ENCODE measurements at regions not wholly inside any gene's neighbourhood (a gene's known extent, or its start where the extent isn't known, plus 50 kb on each side); places are given as distances from the start of the nearest gene placed in this dataset.

- no peak for DNase-seq (ENCODE audit: low read depth)
Observed at GRCh38 chr9:3161912-3162311, 318.0 kb upstream of the PUM3 start.

DNA sequence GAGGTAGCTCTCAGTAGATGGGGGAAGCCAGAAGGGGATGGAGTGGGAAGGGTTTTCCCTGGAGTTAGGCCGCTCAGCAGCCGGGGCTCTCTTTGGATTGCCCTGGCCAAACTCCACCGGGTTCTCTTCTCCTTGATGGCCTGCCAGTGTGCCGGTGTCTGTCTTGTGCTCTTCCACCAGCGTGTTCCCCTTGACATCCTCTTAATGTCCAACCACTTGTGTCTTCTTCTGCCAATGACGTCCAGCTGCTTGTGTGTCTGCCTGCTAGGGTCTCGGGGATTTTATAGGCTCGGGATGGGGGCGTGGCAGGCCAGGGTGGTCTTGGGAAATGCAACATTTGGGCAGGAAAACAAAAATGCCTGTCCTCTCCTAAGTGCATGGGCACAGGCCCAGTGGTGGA, 313.1 kb upstream of the PUM3 start:
- DNase-seq (ENCODE audit: low read depth): no peak

- DNase-seq (ENCODE audit: low read depth): no peak
Observed at GRCh38 chr9:3151672-3152576, 308.0 kb upstream of the PUM3 start.

DNA sequence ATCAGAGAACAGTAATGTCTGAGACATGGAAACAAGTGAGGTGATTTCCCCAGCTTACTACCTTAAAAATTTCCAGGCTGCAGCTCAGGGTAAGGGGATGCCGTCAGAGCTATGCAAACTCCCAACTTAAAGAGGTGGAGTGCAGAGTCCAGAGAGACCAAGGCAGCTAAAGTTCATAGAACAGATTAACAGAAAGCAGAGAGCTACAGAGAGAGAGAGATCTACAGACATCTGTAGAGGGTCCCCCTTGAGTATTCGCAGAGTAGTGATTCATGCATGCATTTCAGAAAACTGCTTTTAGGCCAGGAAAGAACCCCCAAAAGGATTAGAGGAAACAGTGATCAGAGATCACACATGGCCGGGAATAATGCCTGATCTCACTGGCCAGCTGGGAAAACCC, 306.2 kb upstream of the PUM3 start:
- DNase-seq (ENCODE audit: low read depth): no peak

DNA sequence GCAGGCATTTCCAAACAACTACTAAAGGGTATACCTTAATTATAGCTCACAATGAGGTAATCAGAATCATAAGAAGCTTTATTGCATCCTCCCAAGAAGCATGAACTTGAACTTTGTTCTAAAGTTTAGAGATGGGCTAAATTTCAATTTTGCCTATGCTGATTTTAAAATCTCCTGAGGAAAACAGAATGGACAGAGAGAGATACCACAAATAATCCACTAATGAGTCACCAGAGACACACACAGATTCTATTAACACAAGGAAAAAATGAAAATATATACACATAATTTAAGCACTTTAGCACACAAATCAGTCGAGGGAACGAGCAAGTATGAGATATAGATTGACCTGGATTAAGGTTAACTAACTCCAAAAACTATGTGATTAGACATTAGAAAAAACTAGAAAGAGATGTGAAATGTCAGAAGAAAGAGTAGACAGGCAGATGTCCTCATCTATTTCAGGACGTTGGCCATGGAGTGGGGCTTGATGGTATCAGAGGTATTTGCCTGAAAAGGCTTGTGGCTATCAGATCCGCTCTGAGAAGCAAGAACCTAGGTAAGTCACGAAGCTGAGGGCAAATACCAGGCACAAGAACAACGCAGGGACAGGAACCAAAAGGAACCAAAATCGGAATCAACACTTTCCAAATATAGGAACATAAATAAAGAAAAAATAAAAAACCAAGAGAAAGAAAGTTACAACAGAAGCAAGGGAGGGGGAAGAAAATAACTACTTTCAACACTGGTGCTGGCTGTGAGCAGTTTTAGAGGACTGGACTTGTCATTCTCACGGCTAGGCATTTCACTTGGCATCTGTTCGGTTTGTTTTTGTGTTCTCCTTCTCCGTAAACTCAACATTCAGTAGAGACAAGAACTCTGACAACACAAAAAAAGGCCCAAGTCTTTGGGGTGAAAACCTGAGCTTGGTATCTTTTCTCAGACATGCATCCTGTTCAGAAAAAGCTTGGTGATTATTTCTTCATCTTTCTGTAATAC, 294.6 kb upstream of the PUM3 start:
- DNase-seq (ENCODE audit: low read depth): peak; percentile 2

DNA sequence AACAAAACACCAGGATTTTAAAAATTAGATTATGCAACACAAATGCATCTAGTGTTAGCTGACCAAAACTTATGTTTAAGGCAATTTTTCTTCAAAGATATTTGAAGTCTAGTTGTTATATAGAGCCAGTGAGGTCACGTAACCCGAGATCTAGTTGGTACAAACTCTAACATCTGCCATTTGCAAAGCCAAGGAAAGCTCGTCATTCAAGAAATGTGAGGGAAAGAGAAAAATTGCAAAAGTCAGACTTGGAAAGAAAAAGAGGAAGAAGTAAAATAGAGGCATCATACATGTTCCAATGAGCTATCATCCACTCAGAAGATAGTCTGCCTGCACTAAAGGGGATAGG, 293.4 kb upstream of the PUM3 start:
- no peak for DNase-seq (ENCODE audit: low read depth)

DNA sequence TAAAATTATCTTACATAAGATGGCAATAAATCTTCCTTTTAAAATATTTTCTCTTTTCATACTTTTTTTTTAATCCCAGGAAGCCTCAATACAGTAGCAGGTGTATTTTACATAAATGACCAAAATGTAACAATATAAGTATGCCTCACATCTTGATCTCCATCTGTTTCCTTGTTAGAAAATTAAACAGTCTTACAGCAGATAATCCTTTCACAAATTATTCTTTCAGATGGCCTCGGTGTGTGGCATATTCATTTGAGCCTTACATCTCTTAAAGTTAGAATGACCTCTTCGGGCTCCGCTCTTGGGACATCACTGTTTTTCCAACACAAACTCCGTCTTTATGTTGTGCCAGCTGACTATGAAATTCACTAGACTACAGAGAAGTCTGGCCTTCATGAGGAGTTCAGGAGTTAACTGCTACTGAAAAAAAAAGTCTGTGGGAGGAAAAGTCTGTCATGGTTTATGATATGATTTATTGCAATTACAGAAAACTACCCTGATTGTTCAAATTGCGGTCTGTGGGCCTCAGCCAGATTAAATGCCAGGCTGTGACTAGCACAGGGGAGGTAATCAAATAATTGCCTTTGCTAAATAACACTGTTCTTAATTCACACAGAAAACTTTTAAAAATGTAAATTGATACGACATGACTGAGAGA, 292.9 kb upstream of the PUM3 start:
- DNase-seq (ENCODE audit: low read depth): peak; percentile 39

GRCh38 chr9:3136230-3136629, 292.3 kb upstream of the PUM3 start:
- DNase-seq (ENCODE audit: low read depth): no peak

- DNase-seq (ENCODE audit: low read depth): no peak
Observed at GRCh38 chr9:3127564-3127963, 283.7 kb upstream of the PUM3 start.

DNA sequence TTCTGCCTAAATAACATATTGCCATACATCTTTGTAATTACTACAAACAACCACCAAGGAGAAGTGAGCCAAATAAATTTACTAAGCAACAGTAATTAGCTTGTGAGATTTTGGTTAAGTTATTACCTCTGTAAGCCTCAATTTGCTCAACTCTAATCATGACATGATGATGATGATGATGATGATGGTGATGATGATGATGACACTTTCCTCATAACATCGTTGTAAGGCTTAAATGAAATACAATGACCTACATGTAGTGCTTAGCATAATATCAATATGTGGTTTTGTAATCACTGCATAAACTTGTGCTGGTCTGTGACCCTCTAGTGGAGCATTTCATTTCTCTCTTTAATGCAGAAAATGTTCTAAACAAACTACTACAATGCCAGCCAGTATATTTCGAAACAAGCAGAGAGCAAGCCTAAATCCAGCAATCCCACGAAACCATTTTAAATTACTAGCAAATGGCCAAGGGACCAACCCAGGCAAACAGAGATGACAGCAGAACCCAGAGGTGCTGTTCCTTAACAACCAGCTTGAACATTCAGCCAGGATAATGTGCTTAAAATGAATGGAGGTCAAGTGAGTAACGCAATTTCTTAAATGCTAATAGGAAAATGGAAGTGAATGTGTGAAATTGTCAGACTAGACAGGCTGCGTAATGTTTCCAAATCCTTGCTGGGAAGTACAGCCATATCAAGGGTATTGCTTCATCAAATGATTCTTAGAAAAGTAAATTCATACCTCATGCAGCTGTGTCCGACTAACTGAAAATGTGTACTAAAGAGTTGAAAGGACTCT, 281.9 kb upstream of the PUM3 start:
- peak; percentile 16 for DNase-seq (ENCODE audit: low read depth)

- DNase-seq (ENCODE audit: low read depth): no peak
Observed at GRCh38 chr9:3124001-3124400, 280.1 kb upstream of the PUM3 start.

DNA sequence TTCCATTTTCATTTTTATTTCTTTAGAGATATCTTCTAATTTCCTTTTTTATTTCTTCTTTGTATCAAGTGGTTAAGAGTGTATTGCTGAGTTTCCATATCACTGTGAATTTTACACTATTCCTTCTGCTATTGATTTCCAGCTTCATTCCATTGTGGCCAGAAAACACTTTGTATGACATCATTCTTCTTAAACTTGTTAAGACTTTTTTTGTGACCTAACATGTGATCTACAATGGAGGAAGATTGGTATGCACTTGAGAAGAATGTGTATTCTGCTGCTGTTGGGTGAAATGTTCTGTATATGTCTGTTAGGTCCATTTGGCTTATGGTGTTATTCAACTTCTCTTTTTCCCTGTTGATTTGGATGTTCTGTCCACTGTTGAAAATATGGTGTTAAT, 274.2 kb upstream of the PUM3 start:
- DNase-seq (ENCODE audit: low read depth): no peak

GRCh38 chr9:3099646-3100045, 255.8 kb upstream of the PUM3 start:
- DNase-seq (ENCODE audit: low read depth): no peak

GRCh38 chr9:3088219-3088618, 244.3 kb upstream of the PUM3 start:
- DNase-seq (ENCODE audit: low read depth): no peak

DNA sequence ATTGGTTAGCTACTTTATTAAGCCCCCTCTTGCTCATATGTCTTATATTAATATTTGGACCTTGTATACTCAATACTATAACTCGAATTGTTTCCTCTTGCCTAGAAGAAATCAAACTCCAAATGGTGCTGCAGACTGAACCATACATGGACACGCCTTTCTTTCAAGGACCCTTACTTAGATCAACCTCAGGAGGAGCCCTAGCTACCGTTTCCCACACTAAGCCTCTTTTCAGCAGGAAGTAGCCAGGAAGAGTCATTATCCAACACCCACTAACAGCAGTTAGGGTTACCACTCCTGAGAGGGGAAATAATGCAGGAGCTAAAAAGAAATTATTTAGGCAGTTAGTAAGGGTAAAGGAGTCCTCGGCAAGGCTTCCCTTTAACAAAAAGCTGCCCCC, 243.8 kb upstream of the PUM3 start:
- DNase-seq (ENCODE audit: low read depth): no peak

- DNase-seq (ENCODE audit: low read depth): no peak
Observed at GRCh38 chr9:3080951-3081350, 237.1 kb upstream of the PUM3 start.

- DNase-seq (ENCODE audit: low read depth): no peak
Observed at GRCh38 chr9:3074247-3074646, 230.4 kb upstream of the PUM3 start.

DNA sequence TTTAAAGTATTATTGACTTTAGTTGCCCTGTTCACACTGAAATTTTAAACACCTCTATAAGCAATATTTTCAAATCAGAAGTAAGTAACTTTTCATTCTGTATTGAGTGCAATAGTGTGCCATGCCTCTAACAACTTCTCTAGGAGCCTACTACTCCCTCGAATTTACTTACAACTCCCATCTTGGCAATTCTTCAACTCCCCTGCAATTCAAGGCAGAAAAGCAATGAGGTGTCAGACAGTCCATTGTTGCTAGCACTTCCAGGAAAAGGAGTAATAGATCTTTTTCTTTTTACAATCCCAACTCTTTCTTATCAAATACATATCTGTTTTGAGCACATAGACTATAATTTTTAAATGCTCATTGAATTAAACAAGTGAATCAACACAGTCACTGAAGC, 222.7 kb upstream of the PUM3 start:
- DNase-seq (ENCODE audit: low read depth): no peak

DNA sequence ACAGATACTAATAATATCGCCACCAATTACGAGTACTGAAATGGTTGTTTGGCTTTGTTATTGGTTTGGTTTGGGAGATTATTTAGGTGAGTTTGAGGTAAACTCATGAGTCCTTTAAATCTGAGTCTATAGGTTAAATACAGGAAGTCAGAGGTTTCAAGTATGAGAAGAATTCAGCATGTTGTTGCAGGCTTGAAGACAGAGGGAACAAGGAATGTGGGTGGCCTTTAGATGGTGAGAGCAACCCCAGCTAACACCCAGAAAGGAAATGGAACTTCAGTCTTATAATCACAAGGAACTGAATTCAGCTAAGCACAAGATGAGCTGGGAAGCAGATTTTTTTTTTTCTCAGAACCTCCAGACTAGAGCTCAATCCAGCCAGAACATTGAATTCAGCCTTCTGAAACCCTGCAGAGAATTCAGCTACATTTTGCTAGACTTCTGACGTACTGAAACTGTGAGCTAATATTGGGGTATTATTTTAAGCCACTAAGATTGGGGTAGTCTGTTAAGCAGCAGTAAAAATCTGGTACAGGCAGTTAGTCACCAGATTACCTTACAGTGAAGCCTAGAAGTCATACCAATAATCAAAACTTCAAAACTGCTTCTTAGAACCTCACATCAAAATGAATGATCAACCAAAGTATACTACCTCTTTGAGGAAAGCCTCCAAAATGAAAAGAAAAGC, 216.0 kb upstream of the PUM3 start:
- no peak for DNase-seq (ENCODE audit: low read depth)

GRCh38 chr9:3058409-3058808, 214.5 kb upstream of the PUM3 start:
- DNase-seq (ENCODE audit: low read depth): no peak

DNA sequence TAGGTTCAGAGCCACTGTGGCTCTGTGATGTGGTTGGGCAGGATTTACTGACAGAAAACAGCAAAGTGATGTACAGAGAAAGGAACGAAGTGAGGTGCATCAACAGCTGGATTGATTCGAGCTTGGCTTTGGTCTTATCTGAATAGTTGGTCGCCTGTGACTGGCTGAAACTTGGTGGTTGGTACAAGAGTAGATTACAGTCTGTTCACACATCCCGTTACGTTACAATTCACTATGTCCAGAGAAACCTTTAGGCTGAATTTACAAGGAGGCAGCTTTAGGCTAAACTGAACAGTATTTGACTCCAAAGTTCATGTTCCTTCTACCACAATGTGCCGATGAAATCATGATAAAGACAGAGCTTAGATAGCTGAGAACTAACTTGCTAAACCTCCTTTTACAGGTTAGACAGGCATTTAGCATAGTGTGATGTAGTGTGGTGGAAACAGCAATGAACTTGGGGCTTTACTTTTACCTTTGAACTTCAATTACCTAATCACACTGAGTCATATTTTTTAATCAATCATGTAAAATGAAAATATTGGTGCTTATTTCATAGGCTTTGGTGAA, 210.2 kb upstream of the PUM3 start:
- no peak for DNase-seq (ENCODE audit: low read depth)

All from amniotic epithelial cell (primary cell).